ENCODE measurements at regions not wholly inside any gene's neighbourhood (a gene's known extent, or its start where the extent isn't known, plus 50 kb on each side); places are given as distances from the start of the nearest gene placed in this dataset.

GRCh38 chr2:217723981-217724380 is 278.8 kb downstream of the TNS1 start:
- WGBS, 2 donors = 96% methylated on average over 9 of the region's 9 CpGs
- H3K27ac ChIP-seq (ENCODE audit: low read depth in 1 of 2, low read length in 1 of 2) = no peak overlapping the region
- DNase-seq = no peak
- no peaks in the 10 kb centered on the region for H3K27me3 ChIP-seq (ENCODE audit: control insufficient read depth in 3 of 3, insufficient read depth in 3 of 3, low read length in 2 of 3)
- H3K4me1 ChIP-seq (ENCODE audit: control insufficient read depth in 5 of 5, insufficient read depth in 5 of 5, low read length in 5 of 5) = no peaks in the 10 kb centered on the region
- H3K4me3 ChIP-seq = no peak overlapping the region
- ATAC-seq (ENCODE audit: insufficient read depth, low FRiP score) = no peak
- TF ChIP-seq, protein P1, sequence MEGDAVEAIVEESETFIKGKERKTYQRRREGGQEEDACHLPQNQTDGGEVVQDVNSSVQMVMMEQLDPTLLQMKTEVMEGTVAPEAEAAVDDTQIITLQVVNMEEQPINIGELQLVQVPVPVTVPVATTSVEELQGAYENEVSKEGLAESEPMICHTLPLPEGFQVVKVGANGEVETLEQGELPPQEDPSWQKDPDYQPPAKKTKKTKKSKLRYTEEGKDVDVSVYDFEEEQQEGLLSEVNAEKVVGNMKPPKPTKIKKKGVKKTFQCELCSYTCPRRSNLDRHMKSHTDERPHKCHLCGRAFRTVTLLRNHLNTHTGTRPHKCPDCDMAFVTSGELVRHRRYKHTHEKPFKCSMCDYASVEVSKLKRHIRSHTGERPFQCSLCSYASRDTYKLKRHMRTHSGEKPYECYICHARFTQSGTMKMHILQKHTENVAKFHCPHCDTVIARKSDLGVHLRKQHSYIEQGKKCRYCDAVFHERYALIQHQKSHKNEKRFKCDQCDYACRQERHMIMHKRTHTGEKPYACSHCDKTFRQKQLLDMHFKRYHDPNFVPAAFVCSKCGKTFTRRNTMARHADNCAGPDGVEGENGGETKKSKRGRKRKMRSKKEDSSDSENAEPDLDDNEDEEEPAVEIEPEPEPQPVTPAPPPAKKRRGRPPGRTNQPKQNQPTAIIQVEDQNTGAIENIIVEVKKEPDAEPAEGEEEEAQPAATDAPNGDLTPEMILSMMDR (IDR thresholded peaks at IDR 0.05; ENCODE audit: control extremely low read depth, extremely low read depth) = no peak
- H3K36me3 ChIP-seq (ENCODE audit: control insufficient read depth in 4 of 4, insufficient read depth in 4 of 4, low read length in 4 of 4) = no peaks in the 10 kb centered on the region
- no peak overlapping the region for H3K9ac ChIP-seq (ENCODE audit: insufficient read depth in 1 of 2, low read length in 2 of 2)
- peaks cover 0 to 2% (median 0%) of the 10 kb centered on the region in 4 donors for H3K9me3 ChIP-seq (ENCODE audit: control insufficient read depth in 4 of 4, insufficient read depth in 3 of 4, low read length in 3 of 4)

GRCh38 chr2:217722883-217723472 is 279.8 kb downstream of the TNS1 start:
- no peaks in the 10 kb centered on the region for H3K27me3 ChIP-seq (ENCODE audit: control insufficient read depth in 3 of 3, insufficient read depth in 3 of 3, low read length in 2 of 3)
- H3K9ac ChIP-seq (ENCODE audit: insufficient read depth in 1 of 2, low read length in 2 of 2) = no peak overlapping the region
- no peaks in the 10 kb centered on the region for H3K4me1 ChIP-seq (ENCODE audit: control insufficient read depth in 5 of 5, insufficient read depth in 5 of 5, low read length in 5 of 5)
- DNase-seq (no peak), ATAC-seq (ENCODE audit: insufficient read depth, low FRiP score) (no peak)
- TF ChIP-seq, protein P1 (IDR thresholded peaks at IDR 0.05; ENCODE audit: control extremely low read depth, extremely low read depth) = no peak
- WGBS, 2 donors = 87 to 91% methylated on average over 9 of the region's 9 CpGs
- H3K9me3 ChIP-seq (ENCODE audit: control insufficient read depth in 4 of 4, insufficient read depth in 3 of 4, low read length in 3 of 4) = peaks cover 0 to 2% (median 0%) of the 10 kb centered on the region in 4 donors
- H3K27ac ChIP-seq (ENCODE audit: low read depth in 1 of 2, low read length in 1 of 2) = no peak overlapping the region
- no peaks in the 10 kb centered on the region for H3K36me3 ChIP-seq (ENCODE audit: control insufficient read depth in 4 of 4, insufficient read depth in 4 of 4, low read length in 4 of 4)
- H3K4me3 ChIP-seq = no peak overlapping the region

GRCh38 chr2:217717646-217718045 is 285.1 kb downstream of the TNS1 start:
- DNase-seq (no peak), ATAC-seq (ENCODE audit: insufficient read depth, low FRiP score) (no peak)
- no peaks in the 10 kb centered on the region for H3K36me3 ChIP-seq (ENCODE audit: control insufficient read depth in 4 of 4, insufficient read depth in 4 of 4, low read length in 4 of 4)
- 95% methylated on average over 10 of the region's 10 CpGs for WGBS, 2 donors
- no peak overlapping the region for H3K27ac ChIP-seq (ENCODE audit: low read depth in 1 of 2, low read length in 1 of 2)
- H3K4me3 ChIP-seq = no peak overlapping the region
- TF ChIP-seq, protein P1 (IDR thresholded peaks at IDR 0.05; ENCODE audit: control extremely low read depth, extremely low read depth) = no peak
- H3K4me1 ChIP-seq (ENCODE audit: control insufficient read depth in 5 of 5, insufficient read depth in 5 of 5, low read length in 5 of 5) = peaks cover 0 to 11% (median 4%) of the 10 kb centered on the region in 5 donors
- H3K9me3 ChIP-seq (ENCODE audit: control insufficient read depth in 4 of 4, insufficient read depth in 3 of 4, low read length in 3 of 4) = peaks cover 0 to 3% (median 1%) of the 10 kb centered on the region in 4 donors
- no peaks in the 10 kb centered on the region for H3K27me3 ChIP-seq (ENCODE audit: control insufficient read depth in 3 of 3, insufficient read depth in 3 of 3, low read length in 2 of 3)
- no peak overlapping the region for H3K9ac ChIP-seq (ENCODE audit: insufficient read depth in 1 of 2, low read length in 2 of 2)

DNA sequence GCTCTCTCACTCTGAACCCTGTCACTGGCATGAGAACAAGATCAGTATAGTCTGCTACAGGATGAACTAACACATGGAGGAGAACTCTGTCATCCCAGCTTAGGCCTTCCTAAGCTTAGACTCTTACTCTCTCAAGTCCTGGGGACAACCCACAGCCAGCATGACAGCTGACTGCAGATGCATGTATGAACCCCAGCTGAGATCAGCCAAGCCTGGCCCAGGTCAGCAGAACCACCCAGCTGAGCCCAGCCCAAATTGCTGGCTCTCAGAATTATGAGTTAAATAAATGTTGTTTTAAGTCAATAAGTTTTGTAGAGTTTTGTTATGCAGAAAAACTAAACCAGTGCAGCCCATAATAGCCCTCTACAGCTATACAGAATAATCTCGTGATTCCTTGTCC is 287.3 kb downstream of the TNS1 start:
- 91% methylated on average over 1 of the region's 1 CpG for WGBS, 2 donors

More for the DNA sequence above, 287.3 kb downstream of the TNS1 start:
- H3K27me3 ChIP-seq (ENCODE audit: control insufficient read depth in 3 of 3, insufficient read depth in 3 of 3, low read length in 2 of 3) = no peaks in the 10 kb centered on the region
- DNase-seq (no peak), ATAC-seq (ENCODE audit: insufficient read depth, low FRiP score) (no peak)
- no peaks in the 10 kb centered on the region for H3K36me3 ChIP-seq (ENCODE audit: control insufficient read depth in 4 of 4, insufficient read depth in 4 of 4, low read length in 4 of 4)
- no peak overlapping the region for H3K4me3 ChIP-seq
- peaks cover 0 to 11% (median 5%) of the 10 kb centered on the region in 5 donors for H3K4me1 ChIP-seq (ENCODE audit: control insufficient read depth in 5 of 5, insufficient read depth in 5 of 5, low read length in 5 of 5)
- H3K9me3 ChIP-seq (ENCODE audit: control insufficient read depth in 4 of 4, insufficient read depth in 3 of 4, low read length in 3 of 4) = peaks cover 0 to 3% (median 0%) of the 10 kb centered on the region in 4 donors
- no peak overlapping the region for H3K9ac ChIP-seq (ENCODE audit: insufficient read depth in 1 of 2, low read length in 2 of 2)
- H3K27ac ChIP-seq (ENCODE audit: low read depth in 1 of 2, low read length in 1 of 2) = no peak overlapping the region
- TF ChIP-seq, protein P1 (IDR thresholded peaks at IDR 0.05; ENCODE audit: control extremely low read depth, extremely low read depth) = no peak
